ENCODE measurements at regions not wholly inside any gene's neighbourhood (a gene's known extent, or its start where the extent isn't known, plus 50 kb on each side); places are given as distances from the start of the nearest gene placed in this dataset.
A peak's percentile ranks its signal among the peaks of the same experiment; 100 is the strongest.

GRCh38 chr14:32254952-32255679, 52.0 kb upstream of the RNU6-8 start:
- peak; percentile 73 for DNase-seq (ENCODE audit: low spot score)

GRCh38 chr14:32255789-32256188, 52.7 kb upstream of the RNU6-8 start:
- DNase-seq (ENCODE audit: low spot score), result no peak

- DNase-seq (ENCODE audit: low spot score), result no peak
Observed at GRCh38 chr14:32256576-32256975, 53.5 kb upstream of the RNU6-8 start.

GRCh38 chr14:32258336-32258993, 55.4 kb upstream of the RNU6-8 start:
- DNase-seq (ENCODE audit: low spot score), result no peak

- peak; percentile 57 for DNase-seq (ENCODE audit: low spot score)
Observed at GRCh38 chr14:32259368-32260013, 56.4 kb upstream of the RNU6-8 start.

- DNase-seq (ENCODE audit: low spot score), result no peak
Observed at GRCh38 chr14:32263939-32264567, 61.0 kb upstream of the RNU6-8 start.

- DNase-seq (ENCODE audit: low spot score), result no peak
Observed at GRCh38 chr14:32265584-32265983, 62.5 kb upstream of the RNU6-8 start.

GRCh38 chr14:32277998-32278397, 51.1 kb upstream of the AKAP6 start:
- DNase-seq (ENCODE audit: low spot score), result no peak
